NB4 (cell line): ENCODE measurements at regions not wholly inside any gene's neighbourhood (a gene's known extent, or its start where the extent isn't known, plus 50 kb on each side); places are given as distances from the start of the nearest gene placed in this dataset.

Experiments
- POLR2A ChIP-seq: IDR thresholded peaks from 2 replicates; pipeline ENCODE4 v1.6.1; 2011; ENCODE audit warnings: mild to moderate bottlenecking; ENCODE audit not compliant: insufficient read length; ENCODE audit errors: extremely low read depth
- TF ChIP-seq, protein P1 (sequence below): IDR thresholded peaks from one replicate; pipeline ENCODE4 v1.5.1; 2012; ENCODE audit warnings: low read depth, low read length
- TF ChIP-seq, protein P2 (sequence below): IDR thresholded peaks from 2 replicates; pipeline ENCODE4 v1.6.1; 2011; ENCODE audit warnings: low read depth, low read length

DNA sequence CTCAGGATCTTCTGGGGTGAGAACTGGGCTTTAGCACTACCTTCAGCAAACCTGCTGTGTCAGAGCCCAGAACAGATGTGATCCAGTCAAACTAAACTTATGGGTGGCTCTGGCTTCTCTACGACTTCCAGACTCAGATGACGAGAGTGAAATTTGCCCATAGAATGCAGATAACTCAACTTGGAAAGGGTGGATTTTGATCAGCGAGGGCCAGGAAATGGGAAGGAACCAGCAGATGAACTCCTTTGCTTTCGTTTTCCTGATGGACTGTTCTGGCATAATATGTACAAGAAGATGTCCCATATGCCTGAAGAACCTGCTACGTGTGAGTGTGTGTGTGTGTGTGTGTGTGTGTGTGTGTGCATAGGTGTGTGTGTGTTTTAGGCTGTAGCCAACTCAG lies 132.0 kb upstream of the MOCS2 start:
- TF ChIP-seq, protein P1, sequence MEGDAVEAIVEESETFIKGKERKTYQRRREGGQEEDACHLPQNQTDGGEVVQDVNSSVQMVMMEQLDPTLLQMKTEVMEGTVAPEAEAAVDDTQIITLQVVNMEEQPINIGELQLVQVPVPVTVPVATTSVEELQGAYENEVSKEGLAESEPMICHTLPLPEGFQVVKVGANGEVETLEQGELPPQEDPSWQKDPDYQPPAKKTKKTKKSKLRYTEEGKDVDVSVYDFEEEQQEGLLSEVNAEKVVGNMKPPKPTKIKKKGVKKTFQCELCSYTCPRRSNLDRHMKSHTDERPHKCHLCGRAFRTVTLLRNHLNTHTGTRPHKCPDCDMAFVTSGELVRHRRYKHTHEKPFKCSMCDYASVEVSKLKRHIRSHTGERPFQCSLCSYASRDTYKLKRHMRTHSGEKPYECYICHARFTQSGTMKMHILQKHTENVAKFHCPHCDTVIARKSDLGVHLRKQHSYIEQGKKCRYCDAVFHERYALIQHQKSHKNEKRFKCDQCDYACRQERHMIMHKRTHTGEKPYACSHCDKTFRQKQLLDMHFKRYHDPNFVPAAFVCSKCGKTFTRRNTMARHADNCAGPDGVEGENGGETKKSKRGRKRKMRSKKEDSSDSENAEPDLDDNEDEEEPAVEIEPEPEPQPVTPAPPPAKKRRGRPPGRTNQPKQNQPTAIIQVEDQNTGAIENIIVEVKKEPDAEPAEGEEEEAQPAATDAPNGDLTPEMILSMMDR: no peak
- TF ChIP-seq POLR2A: no peak
- TF ChIP-seq, protein P2, sequence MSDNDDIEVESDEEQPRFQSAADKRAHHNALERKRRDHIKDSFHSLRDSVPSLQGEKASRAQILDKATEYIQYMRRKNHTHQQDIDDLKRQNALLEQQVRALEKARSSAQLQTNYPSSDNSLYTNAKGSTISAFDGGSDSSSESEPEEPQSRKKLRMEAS: no peak
